NCI-H2107 (cell line): ENCODE measurements at regions not wholly inside any gene's neighbourhood (a gene's known extent, or its start where the extent isn't known, plus 50 kb on each side); places are given as distances from the start of the nearest gene placed in this dataset.

ENCODE experiments used
- DNase-seq: peaks from one replicate; lab custom pipeline; 2025; lab: John Stamatoyannopoulos, UW

GRCh38 chr13:111844222-111844671, 222.7 kb upstream of the SOX1 start:
- DNase-seq, result no peak

GRCh38 chr13:111844682-111845081, 222.3 kb upstream of the SOX1 start:
- no peak for DNase-seq

GRCh38 chr13:111845621-111846351, 221.2 kb upstream of the SOX1 start:
- DNase-seq, result no peak

- peak; percentile 81 for DNase-seq
These were observed 220.4 kb upstream of the SOX1 start for GRCh38 chr13:111846391-111847159.

- DNase-seq, result no peak
These were observed 219.0 kb upstream of the SOX1 start for GRCh38 chr13:111847964-111848363.

- no peak for DNase-seq
These were observed 216.5 kb upstream of the SOX1 start for GRCh38 chr13:111850458-111850857.

- DNase-seq, result no peak
These were observed 216.0 kb upstream of the SOX1 start for GRCh38 chr13:111850976-111851375.

GRCh38 chr13:111852725-111853518, 214.0 kb upstream of the SOX1 start:
- peak; percentile 49 for DNase-seq

- peak; percentile 88 for DNase-seq
These were observed 213.2 kb upstream of the SOX1 start for GRCh38 chr13:111853721-111854120.

- DNase-seq, result no peak
These were observed 212.5 kb upstream of the SOX1 start for GRCh38 chr13:111854403-111854802.

GRCh38 chr13:111855191-111855590, 211.8 kb upstream of the SOX1 start:
- no peak for DNase-seq

- DNase-seq, result no peak
These were observed 211.2 kb upstream of the SOX1 start for GRCh38 chr13:111855786-111856185.

- DNase-seq, result no peak
These were observed 210.4 kb upstream of the SOX1 start for GRCh38 chr13:111856571-111856970.

GRCh38 chr13:111857336-111857735, 209.6 kb upstream of the SOX1 start:
- no peak for DNase-seq

GRCh38 chr13:111857846-111858560, 208.9 kb upstream of the SOX1 start:
- no peak for DNase-seq

- no peak for DNase-seq
These were observed 208.4 kb upstream of the SOX1 start for GRCh38 chr13:111858571-111858970.

GRCh38 chr13:111859354-111860230, 207.4 kb upstream of the SOX1 start:
- no peak for DNase-seq

GRCh38 chr13:111860231-111860552, 206.8 kb upstream of the SOX1 start:
- DNase-seq, result no peak

- no peak for DNase-seq
These were observed 205.6 kb upstream of the SOX1 start for GRCh38 chr13:111861319-111861718.

GRCh38 chr13:111861766-111862366, 205.1 kb upstream of the SOX1 start:
- DNase-seq, result no peak
